ENCODE measurements at regions not wholly inside any gene's neighbourhood (a gene's known extent, or its start where the extent isn't known, plus 50 kb on each side); places are given as distances from the start of the nearest gene placed in this dataset.
"Not testable (repeated sequence)": the region's sequence is repeated elsewhere in the genome, so short reads cannot be mapped to it uniquely, and the experiment has no call there.

- TF ChIP-seq, protein P1, sequence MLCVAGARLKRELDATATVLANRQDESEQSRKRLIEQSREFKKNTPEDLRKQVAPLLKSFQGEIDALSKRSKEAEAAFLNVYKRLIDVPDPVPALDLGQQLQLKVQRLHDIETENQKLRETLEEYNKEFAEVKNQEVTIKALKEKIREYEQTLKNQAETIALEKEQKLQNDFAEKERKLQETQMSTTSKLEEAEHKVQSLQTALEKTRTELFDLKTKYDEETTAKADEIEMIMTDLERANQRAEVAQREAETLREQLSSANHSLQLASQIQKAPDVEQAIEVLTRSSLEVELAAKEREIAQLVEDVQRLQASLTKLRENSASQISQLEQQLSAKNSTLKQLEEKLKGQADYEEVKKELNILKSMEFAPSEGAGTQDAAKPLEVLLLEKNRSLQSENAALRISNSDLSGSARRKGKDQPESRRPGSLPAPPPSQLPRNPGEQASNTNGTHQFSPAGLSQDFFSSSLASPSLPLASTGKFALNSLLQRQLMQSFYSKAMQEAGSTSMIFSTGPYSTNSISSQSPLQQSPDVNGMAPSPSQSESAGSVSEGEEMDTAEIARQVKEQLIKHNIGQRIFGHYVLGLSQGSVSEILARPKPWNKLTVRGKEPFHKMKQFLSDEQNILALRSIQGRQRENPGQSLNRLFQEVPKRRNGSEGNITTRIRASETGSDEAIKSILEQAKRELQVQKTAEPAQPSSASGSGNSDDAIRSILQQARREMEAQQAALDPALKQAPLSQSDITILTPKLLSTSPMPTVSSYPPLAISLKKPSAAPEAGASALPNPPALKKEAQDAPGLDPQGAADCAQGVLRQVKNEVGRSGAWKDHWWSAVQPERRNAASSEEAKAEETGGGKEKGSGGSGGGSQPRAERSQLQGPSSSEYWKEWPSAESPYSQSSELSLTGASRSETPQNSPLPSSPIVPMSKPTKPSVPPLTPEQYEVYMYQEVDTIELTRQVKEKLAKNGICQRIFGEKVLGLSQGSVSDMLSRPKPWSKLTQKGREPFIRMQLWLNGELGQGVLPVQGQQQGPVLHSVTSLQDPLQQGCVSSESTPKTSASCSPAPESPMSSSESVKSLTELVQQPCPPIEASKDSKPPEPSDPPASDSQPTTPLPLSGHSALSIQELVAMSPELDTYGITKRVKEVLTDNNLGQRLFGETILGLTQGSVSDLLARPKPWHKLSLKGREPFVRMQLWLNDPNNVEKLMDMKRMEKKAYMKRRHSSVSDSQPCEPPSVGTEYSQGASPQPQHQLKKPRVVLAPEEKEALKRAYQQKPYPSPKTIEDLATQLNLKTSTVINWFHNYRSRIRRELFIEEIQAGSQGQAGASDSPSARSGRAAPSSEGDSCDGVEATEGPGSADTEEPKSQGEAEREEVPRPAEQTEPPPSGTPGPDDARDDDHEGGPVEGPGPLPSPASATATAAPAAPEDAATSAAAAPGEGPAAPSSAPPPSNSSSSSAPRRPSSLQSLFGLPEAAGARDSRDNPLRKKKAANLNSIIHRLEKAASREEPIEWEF (IDR thresholded peaks at IDR 0.05; ENCODE audit: insufficient replicate concordance, low read depth, low read length) = no peak
These were observed 498.7 kb downstream of the PREX1 start (continued) for GRCh38 chr20:48329031-48329615.

DNA sequence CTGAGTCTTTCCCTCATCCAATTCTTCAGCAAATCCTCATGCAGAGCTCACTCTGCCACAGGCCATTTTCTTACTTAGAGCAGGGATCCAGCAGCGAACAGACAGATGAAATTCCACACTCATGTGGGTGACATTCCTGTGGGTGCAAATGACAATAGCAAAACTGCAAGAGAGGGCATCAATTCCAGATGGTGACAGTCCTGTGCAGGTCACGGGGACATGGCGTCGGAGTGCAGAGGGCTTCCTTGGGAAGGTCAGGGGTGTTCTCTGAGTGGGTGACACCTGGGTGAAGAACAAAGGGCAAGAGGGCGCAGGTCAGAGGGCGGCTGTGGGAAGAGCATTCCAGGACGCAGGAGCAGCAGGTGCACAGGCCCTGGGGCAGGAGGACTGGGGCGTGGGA, 500.0 kb downstream of the PREX1 start:
- ATAC-seq; H3K9me3 ChIP-seq (replicated peaks; ENCODE audit: control insufficient read depth, insufficient read depth, low read length); H3K79me2 ChIP-seq (ENCODE audit: control insufficient read depth, insufficient read depth, low read length); H2AFZ ChIP-seq (ENCODE audit: control insufficient read depth, low read depth, low read length); in situ Hi-C loops (cut with MboI); DNase-seq (ENCODE audit: low read depth, low spot score); SMC1A ChIA-PET (ENCODE audit: uncharacterized antibody, unreplicated experiment); H3K9ac ChIP-seq (ENCODE audit: control insufficient read depth, insufficient read depth, low read length); H3K36me3 ChIP-seq (ENCODE audit: control insufficient read depth in 2 of 2, insufficient read depth in 2 of 2, low read length in 1 of 2); CTCF ChIA-PET; BruUV-seq (replicated peaks); H3K27me3 ChIP-seq (replicated peaks in 1 of 2; ENCODE audit: control insufficient read depth in 2 of 2, insufficient read depth in 2 of 2, low read length in 1 of 2); POLR2A ChIA-PET; H3K4me1 ChIP-seq (ENCODE audit: control insufficient read depth, insufficient read depth, low read length); H3K4me3 ChIP-seq; H3K27ac ChIP-seq (ENCODE audit: control insufficient read depth, insufficient read depth); H3K4me2 ChIP-seq (ENCODE audit: control insufficient read depth, insufficient read depth); intact Hi-C loops (cut with micrococcal nuclease; ENCODE audit: unreplicated experiment); FAIRE-seq; H4K20me1 ChIP-seq (ENCODE audit: control insufficient read depth, insufficient read depth); RAD21 ChIA-PET (ENCODE audit: unreplicated experiment): not testable (repeated sequence)
- WGBS (ENCODE audit: insufficient coverage, insufficient replicate concordance, low lambda C conversion rate, missing lambda C conversion rate) = 64% methylated on average over 4 of the region's 8 CpGs
